Kidney capillary endothelial cell (primary cell): ENCODE measurements at regions not wholly inside any gene's neighbourhood (a gene's known extent, or its start where the extent isn't known, plus 50 kb on each side); places are given as distances from the start of the nearest gene placed in this dataset.
"Not testable (repeated sequence)": the region's sequence is repeated elsewhere in the genome, so short reads cannot be mapped to it uniquely, and the experiment has no call there.

Experiments used
- DNase-seq: peaks from one replicate; pipeline ENCODE4 v3.0.0-alpha.2; 2018; ENCODE audit warnings: low spot score

DNA sequence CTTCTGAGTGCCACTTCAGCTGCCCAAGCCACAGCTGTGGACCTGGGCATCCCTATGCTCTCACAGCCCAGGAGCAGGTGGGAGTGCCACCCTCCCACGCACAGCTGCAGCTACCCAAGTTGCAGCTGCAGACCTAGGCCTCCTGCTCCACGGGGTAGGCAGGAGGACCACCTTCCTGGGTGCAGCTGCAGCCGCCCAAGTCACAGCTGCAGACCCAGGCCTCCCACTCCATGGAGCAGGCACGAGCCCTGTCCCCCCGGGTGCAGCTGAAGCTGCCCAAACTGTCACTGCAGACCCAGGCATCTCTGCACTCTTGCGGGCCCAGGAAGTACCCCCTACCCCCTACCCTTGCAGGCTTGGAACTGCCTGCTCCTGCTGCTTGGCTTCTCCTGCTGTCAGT, 260.2 kb downstream of the XPNPEP1 start:
- DNase-seq = no peak

DNA sequence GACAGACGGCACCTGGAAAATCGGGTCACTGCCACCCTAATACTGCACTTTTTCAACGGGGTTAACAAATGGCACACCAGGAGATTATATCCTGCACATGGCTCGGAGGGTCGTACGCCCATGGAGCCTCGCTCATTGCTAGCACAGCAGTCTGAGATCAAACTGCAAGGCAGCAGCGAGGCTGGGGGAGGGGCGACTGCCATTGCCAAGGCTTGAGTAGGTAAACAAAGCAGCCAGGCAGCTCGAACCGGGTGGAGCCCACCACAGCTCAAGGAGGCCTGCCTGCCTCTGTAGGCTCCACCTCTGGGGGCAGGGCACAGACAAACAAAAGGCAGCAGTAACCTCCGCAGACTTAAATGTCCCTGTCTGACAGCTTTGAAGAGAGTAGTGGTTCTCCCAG, 270.7 kb downstream of the XPNPEP1 start:
- DNase-seq = not testable (repeated sequence)

DNA sequence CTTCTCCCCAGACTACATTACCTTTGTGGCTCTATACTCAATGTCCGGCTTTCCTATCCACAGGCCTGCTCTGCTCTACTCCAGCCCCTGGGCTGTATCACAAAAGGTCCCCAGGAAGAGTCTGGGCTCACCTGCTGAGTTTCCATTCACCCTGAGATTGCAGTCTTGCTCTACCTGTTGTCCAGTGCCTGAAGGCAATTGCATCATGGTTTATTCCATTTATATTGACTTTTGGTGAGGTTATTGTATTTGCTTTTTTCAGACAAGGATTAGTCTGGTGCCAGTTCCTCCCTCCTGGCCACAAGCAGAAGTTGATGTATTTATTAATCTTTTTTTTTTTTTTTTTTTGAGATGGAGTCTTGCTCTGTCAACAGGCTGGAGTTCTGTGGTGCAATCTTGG, 273.1 kb downstream of the XPNPEP1 start:
- no peak for DNase-seq

DNA sequence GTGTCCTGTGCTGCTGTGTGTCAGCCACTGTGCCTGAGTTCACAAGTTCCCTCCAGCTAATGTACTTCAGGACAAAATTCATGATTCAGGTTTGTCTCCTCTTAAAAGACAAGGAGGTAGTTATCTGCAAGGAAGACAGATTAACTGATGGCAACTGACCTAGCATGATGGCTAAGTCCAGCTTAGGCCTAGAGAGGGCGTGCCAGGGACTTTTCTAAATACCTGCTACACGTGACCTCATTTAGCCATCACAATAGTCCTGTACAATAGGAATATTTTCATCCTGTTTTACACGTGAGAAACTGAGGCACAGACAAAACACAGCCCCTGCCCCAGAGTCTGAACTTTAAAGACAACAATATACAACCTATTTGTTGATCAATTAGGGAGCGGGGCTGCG, 275.7 kb downstream of the XPNPEP1 start:
- DNase-seq = no peak

DNA sequence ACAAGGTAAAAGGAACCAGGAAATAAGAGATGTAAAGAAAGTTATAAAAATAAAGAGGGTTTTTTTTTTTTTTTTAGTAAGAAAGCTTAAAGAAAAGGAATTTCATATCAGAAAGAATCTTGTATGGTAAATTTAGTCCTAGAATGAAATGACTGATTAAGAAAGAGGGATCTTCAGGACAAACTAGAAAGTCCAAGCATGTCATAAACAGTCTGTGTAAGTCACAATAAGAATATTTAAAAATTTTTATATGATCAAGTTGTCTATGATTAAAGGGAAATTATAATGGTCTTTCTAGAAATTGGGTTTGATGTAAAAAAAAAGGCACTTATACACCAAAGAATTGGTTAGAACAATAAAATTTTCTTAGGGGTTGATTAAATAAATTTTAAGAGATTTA, 289.5 kb downstream of the XPNPEP1 start:
- DNase-seq = no peak

DNA sequence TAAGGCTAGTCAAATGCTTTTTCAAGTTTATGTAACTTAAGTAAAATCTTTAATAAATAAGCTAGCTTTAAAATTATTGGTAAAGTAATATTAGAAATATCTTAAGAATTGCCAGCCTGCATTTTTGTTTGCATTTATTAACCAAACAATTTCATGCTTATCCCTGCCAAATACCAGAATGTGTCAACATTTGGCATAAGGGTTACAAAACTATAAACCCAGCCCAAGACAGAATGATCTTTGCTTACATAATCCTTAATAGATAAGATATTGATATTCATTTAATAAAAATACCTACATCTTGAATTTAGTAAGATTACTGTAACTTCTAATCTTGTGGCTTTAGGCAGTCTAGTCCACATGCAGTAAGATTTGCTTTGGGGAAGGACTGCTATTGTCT, 290.3 kb downstream of the XPNPEP1 start:
- not testable (repeated sequence) for DNase-seq

GRCh38 chr10:109624939-109625338, 298.4 kb downstream of the XPNPEP1 start:
- no peak for DNase-seq

DNA sequence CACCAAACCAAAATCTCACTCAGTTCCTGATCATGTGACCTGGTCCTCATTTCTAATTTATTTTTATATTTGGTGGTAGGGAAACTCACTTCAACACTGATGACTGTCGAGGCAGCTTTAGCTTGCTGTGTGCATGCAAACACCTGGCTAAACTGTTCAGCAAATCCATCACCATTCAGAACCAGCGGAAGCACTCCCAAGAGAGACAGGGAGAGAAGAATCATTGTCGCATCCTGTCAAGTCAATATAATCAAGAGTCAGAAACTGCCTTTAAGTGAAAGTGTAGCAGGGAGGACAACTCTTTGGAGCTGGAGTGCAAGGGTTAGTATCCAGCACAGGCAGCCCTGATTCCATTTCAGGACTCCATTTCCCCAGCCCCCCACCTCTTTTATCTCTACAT, 300.7 kb downstream of the XPNPEP1 start:
- no peak for DNase-seq

GRCh38 chr10:109620396-109620795, 302.9 kb downstream of the XPNPEP1 start:
- DNase-seq = no peak

DNA sequence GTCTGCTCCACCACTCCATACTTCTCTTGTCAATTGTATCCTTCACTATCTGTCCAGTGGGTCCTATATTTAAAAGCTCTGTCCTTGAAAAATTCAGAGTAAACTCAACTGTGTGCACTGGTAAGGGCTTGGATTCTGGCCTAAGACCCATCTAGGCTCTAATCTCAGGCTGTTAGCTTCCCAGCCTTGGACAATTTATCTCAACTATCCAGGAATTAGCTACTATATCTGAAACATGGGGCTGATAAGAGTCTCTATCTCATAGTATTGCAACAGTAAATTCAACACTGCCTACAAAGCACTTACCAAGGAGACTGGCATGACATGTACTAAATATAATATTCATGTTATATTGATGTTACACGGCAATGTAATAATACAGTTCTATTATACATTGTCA, 303.4 kb downstream of the XPNPEP1 start:
- DNase-seq = no peak

DNA sequence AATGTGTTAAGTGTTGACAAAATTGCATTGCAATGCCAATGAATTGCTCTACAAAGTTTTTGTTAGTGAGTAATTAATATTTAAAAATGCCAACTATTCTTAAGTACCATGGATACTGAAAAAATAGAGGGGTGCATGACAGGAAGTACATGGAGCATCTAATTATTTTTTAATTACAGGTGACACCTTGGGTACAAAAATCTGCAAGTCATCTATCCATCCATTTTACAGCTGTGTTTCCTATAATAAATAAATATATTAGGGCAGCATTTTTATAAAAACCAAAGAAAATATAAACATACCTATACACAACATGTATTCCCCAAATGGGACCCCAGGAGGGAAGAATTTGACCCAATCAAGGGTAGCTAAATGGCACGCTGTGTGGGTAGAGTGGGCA, 304.6 kb downstream of the XPNPEP1 start:
- DNase-seq = no peak

DNA sequence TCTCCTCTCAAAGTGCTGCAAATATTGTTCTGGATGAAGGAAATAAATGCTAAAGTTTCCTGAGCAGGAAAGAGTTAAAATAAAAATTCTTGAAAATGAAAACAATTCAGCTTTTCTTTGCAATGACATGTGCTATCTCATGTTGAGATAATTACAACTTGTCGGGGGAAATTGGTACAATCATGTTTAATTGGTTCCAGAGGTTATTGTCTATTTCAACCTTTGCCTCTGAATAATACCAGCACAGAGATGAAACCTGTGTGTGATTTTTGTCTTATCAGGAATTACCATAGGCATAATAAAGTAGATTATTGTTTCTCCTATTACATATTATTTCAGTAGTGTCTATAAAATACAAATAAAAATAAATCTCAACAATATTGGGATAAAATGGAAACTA, 305.0 kb downstream of the XPNPEP1 start:
- no peak for DNase-seq

GRCh38 chr10:109616359-109616980, 306.8 kb downstream of the XPNPEP1 start:
- no peak for DNase-seq

DNA sequence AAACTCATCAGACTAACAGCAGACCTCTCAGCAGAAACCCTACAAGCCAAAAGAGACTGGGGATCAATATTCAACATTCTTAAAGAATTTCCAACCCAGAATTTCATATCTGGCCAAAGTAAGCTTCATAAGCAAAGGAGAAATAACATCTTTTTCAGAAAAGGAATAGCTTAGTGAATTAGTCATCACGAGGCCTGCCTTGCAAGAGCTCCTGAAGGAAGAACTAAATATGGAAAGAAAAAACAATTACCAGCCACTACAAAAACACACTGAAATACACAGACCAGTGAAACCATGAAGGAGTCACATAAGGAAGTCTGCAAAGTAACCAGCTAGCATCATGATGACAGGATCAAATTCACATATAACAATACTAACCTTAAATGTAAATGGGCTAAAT, 328.0 kb downstream of the XPNPEP1 start:
- DNase-seq = not testable (repeated sequence)

DNA sequence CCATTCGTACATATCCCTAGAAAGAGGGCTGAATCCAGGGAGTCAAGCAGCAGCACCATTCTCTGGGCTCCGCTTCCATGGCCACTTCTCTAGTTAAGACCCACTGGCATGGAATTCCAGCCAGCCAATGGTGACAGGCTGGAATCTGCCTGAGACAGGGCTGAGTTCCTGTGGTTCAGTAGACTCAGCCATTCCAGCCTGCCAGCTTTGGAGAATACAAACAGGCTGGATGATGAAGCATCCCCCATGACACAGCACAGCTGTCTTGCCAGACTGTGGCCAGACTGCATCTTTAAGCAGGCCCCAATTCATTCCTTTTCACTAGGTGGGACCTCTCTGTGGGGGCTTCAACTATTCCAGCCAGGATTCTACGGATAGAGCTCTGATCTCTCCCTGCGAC, 329.6 kb downstream of the XPNPEP1 start:
- DNase-seq = no peak

DNA sequence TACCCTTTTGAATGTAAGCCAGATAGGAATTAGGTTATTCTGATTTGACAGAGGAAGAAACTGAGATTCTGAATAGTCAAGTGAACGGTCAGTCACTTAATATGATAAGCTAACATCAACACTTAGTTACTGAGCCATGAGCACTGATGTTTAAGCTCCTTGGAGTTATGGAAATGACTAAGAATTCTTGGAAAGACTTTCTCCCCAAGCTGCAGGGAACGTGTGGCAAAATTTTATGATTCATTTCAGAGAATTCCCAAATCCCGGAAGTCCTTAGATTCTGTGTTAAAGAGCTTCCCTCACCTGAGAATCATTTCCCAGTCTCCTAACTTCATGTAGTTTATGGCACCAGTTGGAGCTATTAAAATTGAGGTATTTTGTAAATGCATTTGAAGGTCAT, 330.9 kb downstream of the XPNPEP1 start:
- no peak for DNase-seq

DNA sequence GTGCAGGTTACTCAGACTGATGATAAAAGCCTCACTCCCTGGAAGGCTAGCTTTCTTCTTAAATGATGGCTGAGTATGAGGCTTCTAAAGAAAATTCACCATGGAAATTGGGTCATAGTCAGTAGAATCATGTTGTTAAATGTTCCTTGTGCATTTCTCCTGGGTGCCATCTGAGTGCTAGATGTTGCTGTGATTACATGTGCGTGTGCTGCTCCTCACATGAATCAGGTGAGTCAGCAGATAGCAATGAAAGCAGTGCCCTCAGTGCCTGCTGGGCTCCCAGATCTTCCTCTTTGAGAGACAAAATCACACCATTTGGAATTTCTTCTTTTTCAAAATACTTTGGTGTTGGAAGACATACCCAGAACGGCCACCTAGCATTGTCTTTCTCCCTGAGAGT, 331.7 kb downstream of the XPNPEP1 start:
- DNase-seq = no peak

GRCh38 chr10:109588259-109588658, 335.1 kb downstream of the XPNPEP1 start:
- no peak for DNase-seq

GRCh38 chr10:109587366-109587765, 335.9 kb downstream of the XPNPEP1 start:
- DNase-seq = no peak

DNA sequence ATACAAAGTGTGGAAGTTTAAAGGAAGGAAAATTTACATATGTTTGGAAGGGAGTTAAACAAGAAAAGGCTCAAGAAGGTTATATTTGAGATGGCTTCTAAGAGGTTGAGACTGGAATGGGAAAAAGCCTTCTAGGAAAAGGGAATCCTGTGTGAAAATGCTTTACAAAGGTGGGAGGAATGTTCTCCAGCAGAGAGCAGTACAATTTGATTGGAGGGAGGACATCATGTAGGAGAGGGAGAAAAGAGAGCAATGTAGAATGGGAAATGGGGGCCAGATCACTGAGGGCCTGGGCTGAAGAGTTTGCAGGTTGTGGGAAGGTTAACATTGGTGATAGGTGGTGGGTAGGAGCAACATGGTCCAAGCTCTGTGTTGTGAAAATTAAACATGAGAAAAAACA, 366.9 kb downstream of the XPNPEP1 start:
- DNase-seq = no peak

DNA sequence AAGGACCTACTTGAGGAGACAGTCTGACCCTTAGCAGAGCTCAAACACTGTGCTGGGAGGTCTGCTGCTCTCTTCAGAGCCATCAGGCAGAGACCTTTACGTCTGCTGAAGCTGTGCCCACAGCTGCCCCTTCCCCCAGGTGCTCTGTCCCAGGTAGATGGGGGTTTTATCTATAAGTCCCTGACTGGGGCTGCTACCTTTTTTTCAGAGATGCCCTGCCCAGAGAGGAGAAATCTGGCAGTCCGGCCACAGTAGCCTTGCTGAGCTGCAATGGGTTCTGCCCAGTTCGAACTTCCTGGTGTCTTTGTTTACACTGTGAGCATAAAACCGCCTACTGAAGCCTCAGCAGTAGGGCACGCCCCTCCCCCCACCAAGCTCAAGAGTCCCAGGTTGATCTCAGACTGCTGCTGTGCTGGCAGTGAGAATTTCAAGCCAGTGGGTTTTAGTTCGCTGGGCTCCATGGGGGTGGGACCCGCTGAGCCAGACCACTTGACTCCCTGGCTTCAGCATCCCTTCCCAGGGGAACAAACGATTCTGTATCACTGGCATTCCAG, 381.2 kb downstream of the XPNPEP1 start:
- not testable (repeated sequence) for DNase-seq

DNA sequence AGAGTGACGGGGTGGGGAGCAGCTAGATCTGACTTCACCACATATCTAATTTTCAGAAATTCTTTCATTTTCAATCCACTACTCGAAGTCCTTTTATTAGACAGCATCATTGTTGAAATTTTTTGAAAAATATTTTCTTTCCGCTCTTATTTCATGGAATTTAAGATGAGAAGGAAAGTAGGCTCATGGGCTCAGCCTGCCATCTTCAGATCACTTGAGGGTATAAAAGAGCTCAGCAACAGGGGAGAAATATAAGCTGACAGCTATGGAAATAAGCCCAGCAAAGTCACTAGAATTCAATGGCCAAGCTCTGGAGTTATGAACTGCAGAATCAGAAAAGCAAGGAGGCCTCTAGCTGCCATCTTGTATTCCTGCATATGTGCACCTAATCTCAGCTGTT, 389.1 kb downstream of the XPNPEP1 start:
- no peak for DNase-seq

DNA sequence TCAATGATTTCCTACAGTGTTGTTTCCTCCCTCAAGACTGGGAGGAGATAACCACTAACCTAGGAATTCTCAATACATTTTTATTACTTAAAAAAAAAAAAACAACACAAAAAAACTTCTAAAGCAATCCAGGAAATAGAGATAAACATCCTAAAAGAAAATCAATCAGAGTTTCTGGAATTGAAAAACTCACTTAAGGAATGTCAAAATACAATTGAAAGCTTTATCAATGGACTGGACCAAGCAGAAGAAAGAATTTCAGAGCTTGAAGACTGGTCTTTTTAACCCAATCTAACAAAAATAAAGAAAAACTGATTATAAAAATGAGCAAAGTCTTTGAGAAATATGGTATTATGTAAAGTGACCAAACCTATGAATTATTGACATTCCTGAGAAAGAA, 394.1 kb downstream of the XPNPEP1 start:
- no peak for DNase-seq

DNA sequence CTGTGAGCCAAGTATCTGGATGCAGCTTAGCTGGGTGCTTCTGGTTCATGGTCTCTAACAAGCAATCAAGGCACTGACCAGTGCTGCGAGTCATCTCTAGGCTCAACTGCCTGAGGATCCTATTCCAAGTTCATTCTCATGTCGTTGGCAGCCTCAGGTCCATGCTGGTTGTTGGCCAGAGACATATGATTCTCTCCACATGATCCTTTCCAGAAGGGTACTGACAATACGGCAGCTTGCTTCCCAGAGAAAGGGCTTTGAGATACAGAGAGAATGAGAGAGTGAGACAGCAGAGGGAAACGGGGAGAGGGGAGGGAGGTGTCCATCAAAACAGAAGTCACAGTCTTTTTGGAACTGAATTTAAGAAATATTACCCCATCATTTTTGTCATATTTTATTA, 405.6 kb downstream of the XPNPEP1 start:
- DNase-seq = no peak
